ENCODE measurements at regions not wholly inside any gene's neighbourhood (a gene's known extent, or its start where the extent isn't known, plus 50 kb on each side); places are given as distances from the start of the nearest gene placed in this dataset.
A peak's percentile ranks its signal among the peaks of the same experiment; 100 is the strongest.

- no peak for DNase-seq (ENCODE audit: low read depth)
Measured at GRCh38 chr15:95911570-95912279, 418.8 kb upstream of the NR2F2 start.

- DNase-seq (ENCODE audit: low read depth): peak; percentile 29
Measured at GRCh38 chr15:95912280-95912625, 418.2 kb upstream of the NR2F2 start.

- DNase-seq (ENCODE audit: low read depth): no peak
Measured at GRCh38 chr15:95912728-95913127, 417.8 kb upstream of the NR2F2 start.

GRCh38 chr15:95916568-95916967, 413.9 kb upstream of the NR2F2 start:
- no peak for DNase-seq (ENCODE audit: low read depth)

- no peak for DNase-seq (ENCODE audit: low read depth)
Measured at GRCh38 chr15:95918525-95918924, 412.0 kb upstream of the NR2F2 start.

- DNase-seq (ENCODE audit: low read depth): no peak
Measured at GRCh38 chr15:95919460-95919859, 411.0 kb upstream of the NR2F2 start.

DNA sequence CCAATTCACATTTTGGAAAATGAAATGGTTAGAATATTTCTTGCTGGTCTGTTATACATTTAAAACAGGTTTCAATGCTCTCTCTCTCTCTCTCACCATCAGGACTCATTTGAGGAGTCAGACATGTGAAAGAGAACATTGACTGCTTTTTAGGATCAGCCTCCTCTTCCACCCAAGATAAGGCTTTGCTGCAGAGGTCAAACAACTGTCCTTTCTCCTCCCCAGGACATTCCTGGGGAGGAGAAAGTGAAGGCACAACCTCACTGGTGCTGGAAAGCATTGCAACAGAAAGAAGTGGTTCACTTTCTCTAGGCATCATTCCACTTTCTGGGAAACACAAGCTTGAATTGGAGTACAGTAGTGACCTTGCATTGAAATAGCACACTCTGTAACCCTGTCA, 409.1 kb upstream of the NR2F2 start:
- DNase-seq (ENCODE audit: low read depth): no peak

- DNase-seq (ENCODE audit: low read depth): no peak
Measured at GRCh38 chr15:95922431-95922830, 408.1 kb upstream of the NR2F2 start.

DNA sequence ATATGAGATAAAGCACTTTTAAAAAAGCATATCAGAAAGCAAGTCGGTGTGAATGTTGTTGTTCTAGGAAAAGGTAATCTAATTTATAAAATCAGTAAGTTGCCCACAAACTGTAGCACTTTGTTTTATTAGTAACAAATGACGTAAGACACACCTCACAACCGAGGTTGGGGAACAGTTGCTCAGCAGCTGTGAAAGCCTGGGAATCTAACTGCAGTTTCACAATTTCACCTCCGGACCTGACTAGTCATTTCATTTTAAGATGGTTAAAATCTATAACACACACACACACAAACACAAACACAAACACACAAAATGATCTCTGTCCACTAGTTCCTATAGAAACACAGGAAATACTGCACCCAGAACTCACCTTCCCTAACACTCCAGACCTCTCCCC, 406.7 kb upstream of the NR2F2 start:
- no peak for DNase-seq (ENCODE audit: low read depth)

GRCh38 chr15:95928822-95929221, 401.7 kb upstream of the NR2F2 start:
- no peak for DNase-seq (ENCODE audit: low read depth)

- DNase-seq (ENCODE audit: low read depth): no peak
Measured at GRCh38 chr15:95929232-95929846, 401.2 kb upstream of the NR2F2 start.

GRCh38 chr15:95930659-95931375, 399.7 kb upstream of the NR2F2 start:
- DNase-seq (ENCODE audit: low read depth): no peak

GRCh38 chr15:95931619-95932018, 398.9 kb upstream of the NR2F2 start:
- no peak for DNase-seq (ENCODE audit: low read depth)

DNA sequence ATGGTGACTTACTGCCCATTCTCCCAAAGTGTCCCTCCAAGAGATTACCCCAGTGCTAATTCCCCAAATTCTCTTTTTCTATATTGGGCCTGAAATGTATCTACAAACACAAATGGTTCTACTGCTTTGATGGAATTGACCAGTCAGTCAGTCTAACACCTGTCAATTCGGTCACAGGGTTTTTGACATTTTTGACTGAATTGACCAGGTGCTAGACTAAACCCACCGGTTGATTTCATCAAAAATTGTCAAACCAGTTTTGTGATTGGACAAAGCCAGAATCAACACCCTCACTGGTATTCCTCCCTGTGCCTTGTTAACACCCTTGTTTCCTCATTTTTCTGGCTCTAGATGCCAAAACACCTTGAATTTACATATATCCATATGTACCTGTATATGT, 398.4 kb upstream of the NR2F2 start:
- DNase-seq (ENCODE audit: low read depth): no peak

- peak; percentile 82 for DNase-seq (ENCODE audit: low read depth)
Measured at GRCh38 chr15:95932676-95933075, 397.8 kb upstream of the NR2F2 start.

DNA sequence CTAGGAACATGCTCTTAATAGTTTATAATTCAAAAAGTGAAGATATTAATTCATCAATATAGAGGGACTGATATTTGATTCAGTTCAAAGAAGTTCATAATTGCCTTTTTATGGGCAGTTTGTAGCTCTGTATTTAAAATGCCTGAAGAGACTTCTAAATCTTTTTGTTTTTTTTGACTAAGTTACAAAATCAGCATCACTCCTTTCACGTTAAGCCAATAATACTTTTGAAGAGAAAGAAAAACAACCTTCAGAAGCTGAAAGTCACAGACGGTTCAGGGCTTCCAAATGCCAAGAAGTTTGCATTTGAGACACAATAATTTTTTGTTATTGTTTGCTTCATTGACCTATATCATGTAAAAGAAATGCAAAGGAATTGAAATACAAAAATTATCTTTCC, 394.6 kb upstream of the NR2F2 start:
- DNase-seq (ENCODE audit: low read depth): no peak

- no peak for DNase-seq (ENCODE audit: low read depth)
Measured at GRCh38 chr15:95937128-95937528, 393.4 kb upstream of the NR2F2 start.

GRCh38 chr15:95940431-95940985, 390.0 kb upstream of the NR2F2 start:
- DNase-seq (ENCODE audit: low read depth): no peak

DNA sequence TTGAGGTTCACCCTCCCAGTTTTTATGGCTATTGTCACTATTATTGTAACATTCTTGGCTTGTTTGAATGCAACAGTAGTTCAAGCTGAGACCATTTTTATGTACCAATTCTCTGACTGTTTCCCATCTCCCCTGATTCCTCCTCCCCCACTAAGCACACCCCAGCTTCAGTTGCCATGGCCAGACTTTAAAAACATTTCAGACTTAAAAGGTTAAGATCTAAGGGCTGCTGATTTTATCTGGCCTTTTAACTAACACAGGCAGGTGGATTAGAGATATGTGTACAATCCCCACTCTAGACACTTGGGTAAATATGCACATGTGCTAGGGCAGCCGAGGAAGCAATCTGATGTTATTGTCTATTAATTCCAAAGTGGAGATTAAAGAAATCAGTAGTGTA, 386.3 kb upstream of the NR2F2 start:
- DNase-seq (ENCODE audit: low read depth): no peak

DNA sequence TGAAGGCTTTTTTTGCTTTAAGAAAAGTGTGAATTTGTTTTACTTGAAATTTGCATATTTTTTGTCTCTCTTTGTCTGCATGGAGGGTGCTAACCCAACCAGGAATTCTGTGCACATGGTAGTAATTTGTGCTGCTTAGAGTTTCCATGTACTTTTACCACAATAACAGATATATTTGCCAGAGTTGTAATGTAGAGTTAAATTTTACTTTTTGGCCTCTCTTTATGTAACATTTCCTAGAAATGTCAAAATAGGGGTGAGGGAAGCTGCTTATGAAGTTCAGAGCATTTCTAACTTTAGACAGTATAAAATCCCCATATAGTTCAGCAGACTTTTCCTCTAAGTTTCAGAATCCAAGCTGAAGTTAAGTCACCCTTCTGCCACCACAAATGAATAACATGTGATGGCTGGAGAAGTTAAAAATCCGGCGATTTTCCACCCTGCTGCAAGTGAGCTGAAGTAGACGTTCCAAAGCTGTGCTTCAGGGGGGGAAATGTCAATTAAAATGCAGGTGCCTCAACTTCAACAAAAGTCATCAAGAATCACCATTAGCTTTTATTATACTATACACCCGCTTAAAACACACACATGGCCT, 385.7 kb upstream of the NR2F2 start:
- no peak for DNase-seq (ENCODE audit: low read depth)

- no peak for DNase-seq (ENCODE audit: low read depth)
Measured at GRCh38 chr15:95946241-95946640, 384.3 kb upstream of the NR2F2 start.

- DNase-seq (ENCODE audit: low read depth): no peak
Measured at GRCh38 chr15:95946926-95947325, 383.6 kb upstream of the NR2F2 start.

GRCh38 chr15:95948411-95948810, 382.1 kb upstream of the NR2F2 start:
- DNase-seq (ENCODE audit: low read depth): no peak
